ENCODE measurements at regions not wholly inside any gene's neighbourhood (a gene's known extent, or its start where the extent isn't known, plus 50 kb on each side); places are given as distances from the start of the nearest gene placed in this dataset.
"Not testable (repeated sequence)": the region's sequence is repeated elsewhere in the genome, so short reads cannot be mapped to it uniquely, and the experiment has no call there.

GRCh38 chr12:131322460-131322859 is 368.8 kb downstream of the ADGRD1 start:
- not testable (repeated sequence) for H3K27ac Mint-ChIP-seq; H3K36me3 Mint-ChIP-seq; ATAC-seq; DNase-seq (ENCODE audit: low spot score in 2 of 2)
- peaks cover 11 to 16% of the 10 kb centered on the region in 2 donors for H3K9me3 Mint-ChIP-seq

DNA sequence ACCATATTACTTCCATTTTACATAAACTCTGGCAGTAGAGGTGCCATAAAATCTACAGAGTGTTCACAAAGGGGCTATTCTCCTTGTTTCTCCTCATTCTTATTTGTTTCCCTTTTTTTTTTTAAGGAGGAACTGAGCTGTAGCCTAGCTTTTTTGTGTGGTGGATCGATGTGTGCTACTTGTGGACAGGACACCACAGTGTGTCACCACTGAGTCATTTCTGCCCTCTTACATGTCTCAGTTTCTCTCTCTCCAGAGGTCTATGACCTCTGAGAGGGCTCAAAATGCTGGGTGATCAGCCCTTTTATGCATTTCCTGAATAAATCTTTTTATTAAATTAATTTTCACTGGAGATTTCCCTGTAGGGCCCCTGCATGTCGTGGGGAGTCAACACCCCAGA is 370.2 kb downstream of the ADGRD1 start:
- ATAC-seq (peak in 1 of 2 donors; percentile 63), DNase-seq (ENCODE audit: low spot score in 2 of 2) (no peak)

DNA sequence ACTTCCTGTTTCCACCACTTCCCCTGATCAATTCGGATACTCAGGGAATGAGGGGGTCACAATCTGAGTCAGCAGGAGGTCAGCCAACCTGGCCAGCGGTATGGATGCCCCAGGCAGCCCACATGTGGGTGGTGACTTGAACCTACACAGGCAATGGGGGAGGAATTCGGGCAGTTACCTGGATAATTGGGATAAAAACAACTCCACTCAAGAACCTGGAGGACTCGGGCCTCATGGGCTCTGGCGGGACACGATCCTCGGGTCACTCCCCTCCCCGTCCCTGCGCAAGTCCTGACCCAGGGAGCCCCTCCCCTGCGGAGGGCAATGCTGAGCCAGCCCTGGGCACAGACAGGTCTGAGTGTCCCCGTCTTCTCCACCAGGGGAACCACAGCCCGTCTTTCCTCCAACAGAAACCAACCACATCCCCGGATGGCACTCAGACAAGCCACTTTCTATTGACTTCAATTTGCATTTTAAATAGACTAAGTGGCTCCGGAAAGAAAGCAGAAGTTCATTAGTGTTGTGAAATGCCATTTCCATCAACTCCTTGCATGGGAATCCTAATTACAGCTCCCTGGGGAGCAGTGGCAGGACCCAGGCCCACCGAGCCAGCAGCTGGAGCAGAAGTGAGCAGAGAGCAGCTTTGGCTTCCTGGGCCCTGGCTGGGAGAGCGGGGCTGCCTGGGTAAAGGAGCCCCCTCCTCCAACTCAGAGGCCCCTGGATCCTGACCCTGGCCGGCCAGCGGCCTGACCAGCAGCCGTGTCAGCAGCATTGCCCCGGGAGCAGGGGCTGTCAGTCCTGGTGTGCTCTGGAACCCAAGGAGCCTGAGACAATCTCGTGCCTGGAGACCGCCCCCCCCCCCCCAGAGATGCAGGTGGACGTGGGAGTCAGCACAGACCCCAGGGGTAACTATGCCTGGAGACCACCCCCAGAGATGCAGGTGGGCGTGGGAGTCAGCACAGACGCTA is 374.1 kb downstream of the ADGRD1 start:
- no peaks in the 10 kb centered on the region for H3K36me3 Mint-ChIP-seq
- H3K9me3 Mint-ChIP-seq = no peaks in the 10 kb centered on the region
- ATAC-seq = no peak
- DNase-seq (ENCODE audit: low spot score in 2 of 2) = peak in 1 of 2 donors; percentile 23
- H3K27ac Mint-ChIP-seq = no peak overlapping the region

More for the DNA sequence above, 370.2 kb downstream of the ADGRD1 start:
- peaks cover 0 to 6% of the 10 kb centered on the region in 2 donors for H3K36me3 Mint-ChIP-seq
- no peak overlapping the region for H3K27ac Mint-ChIP-seq
- H3K9me3 Mint-ChIP-seq = peaks cover 0 to 6% of the 10 kb centered on the region in 2 donors

DNA sequence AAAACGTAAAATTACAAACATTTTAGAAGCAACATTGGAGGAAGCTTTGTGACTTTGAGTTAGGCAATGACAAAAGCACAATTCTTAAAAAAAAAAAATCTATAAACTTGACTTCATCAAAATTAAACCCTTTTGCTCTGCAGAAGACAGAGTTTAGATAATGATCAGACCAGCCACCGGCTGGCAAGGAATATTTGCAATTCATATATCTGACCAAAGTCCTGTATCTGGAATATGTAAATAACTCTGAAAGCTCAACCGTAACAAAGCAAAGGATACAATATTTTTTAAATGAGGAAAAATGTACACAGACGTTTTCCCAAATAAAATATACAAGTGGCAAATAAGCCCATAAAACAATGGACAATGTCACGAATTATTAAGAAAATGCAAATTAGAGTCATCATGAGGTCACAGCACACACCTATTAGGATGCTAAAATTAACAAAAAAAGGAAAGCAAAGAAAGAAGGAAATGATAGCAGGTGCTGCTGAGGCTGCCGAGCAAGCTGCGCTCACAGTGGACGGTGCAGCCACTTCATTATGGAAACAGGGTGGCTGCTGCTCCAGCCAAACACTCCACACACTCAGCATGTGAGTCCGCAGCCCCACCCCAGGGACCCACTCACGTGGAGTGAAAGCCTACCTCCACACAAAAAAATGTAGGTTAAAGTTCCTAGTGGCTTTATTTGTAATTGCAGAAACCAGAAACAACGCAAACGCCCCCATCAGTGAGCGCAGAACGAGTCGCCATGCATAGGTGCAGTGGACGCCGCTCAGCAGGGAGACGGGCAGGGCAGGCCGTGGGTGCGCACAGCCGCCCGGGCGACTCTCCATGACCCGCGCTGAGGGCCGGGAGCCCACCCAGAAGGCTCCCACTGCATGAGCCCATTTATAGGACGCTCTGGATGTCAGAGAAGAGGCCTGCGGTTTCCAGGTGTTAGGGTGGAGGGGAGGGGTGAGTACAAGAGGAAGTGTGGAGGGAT is 375.4 kb downstream of the ADGRD1 start:
- not testable (repeated sequence) for H3K36me3 Mint-ChIP-seq, H3K27ac Mint-ChIP-seq, ATAC-seq, H3K9me3 Mint-ChIP-seq
- DNase-seq (ENCODE audit: low spot score in 2 of 2) = peak in 1 of 2 donors; percentile 16

DNA sequence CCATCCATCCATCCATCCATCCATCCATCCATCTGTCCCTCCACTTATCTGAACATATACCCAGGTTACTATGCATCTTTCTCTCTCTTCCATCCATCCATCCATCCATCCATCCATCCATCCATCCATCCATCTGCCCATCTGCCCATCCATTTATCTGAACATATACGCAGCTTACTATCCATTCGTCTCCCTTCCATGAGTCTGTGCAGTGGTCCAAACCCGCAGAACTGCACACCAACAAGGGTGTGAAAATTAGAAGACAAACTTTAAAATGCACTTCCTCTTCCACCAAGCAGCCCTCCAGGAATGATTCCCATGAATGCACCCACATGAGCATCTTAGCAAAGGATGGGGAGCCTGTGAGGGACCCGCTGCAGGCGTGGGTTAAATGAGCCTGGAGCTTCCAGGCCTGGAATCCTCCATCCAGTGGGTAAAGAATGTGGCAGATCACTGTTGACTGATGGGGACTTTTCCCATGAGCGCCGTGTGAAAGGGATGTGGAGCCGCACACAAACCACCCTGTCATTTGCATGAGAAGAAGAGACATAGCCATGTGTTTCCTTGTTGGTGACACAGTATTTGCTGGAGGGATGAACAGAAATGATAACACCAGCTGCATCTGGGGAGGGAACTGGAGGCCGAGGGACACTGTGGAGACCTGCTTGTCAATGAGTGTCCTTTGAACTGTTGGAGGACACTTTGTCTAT is 376.6 kb downstream of the ADGRD1 start:
- Mint-ChIP-seq H3K36me3 (no peaks in the 10 kb centered on the region), H3K9me3 (no peaks in the 10 kb centered on the region)
- no peak for ATAC-seq

DNA sequence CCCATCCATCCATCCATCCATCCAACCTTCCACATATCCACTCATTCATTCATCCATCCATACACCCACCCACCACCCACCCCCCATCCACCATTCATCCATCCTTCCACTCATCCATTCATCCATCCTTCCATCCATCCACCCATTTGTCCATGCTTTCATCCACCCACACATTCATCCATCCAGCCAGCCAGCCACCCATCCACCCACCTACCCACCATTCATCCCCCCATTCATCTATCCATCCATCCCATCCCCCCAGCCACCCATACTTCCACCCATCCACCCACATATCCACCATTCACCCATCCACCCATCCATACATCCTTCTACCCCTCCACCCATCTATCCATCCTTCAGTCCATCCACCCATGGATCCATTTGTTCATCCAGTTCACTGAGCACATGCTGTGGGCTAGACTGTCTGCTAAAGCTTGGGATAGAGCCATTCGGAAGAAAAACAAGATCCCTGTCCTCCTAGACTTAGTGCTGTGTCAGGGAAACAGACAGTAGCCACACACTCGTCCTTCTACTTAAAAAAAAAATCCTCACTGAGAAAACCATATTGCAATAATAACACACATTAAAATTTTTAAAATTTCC is 377.5 kb downstream of the ADGRD1 start:
- Mint-ChIP-seq H3K36me3 (no peaks in the 10 kb centered on the region), H3K27ac (no peak overlapping the region), H3K9me3 (no peaks in the 10 kb centered on the region)
- ATAC-seq (no peak), DNase-seq (ENCODE audit: low spot score in 2 of 2) (no peak)

More for the DNA sequence above, 376.6 kb downstream of the ADGRD1 start:
- H3K27ac Mint-ChIP-seq = no peak overlapping the region
- no peak for DNase-seq (ENCODE audit: low spot score in 2 of 2)

DNA sequence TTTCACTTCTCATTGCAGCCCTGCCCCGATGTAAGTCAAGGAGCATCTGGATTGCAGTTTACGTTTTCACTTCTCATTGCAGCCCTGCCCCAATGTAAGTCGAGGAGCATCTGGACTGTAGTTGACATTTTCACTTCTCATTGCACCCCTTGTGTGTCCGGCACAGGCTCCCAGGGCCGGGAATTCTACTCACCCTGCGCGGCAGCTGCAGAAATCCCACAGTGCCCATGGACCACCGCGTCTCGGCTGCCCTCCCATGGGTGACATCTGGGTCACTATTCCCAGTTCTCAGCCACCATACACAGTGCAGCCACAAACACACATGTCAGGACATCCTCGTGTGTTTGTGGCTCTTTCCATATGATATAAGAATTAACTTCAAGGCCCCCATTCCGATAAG is 378.5 kb downstream of the ADGRD1 start:
- Mint-ChIP-seq H3K27ac (no peak overlapping the region), H3K36me3 (no peaks in the 10 kb centered on the region), H3K9me3 (no peaks in the 10 kb centered on the region)
- DNase-seq (ENCODE audit: low spot score in 2 of 2) (no peak), ATAC-seq (no peak)

DNA sequence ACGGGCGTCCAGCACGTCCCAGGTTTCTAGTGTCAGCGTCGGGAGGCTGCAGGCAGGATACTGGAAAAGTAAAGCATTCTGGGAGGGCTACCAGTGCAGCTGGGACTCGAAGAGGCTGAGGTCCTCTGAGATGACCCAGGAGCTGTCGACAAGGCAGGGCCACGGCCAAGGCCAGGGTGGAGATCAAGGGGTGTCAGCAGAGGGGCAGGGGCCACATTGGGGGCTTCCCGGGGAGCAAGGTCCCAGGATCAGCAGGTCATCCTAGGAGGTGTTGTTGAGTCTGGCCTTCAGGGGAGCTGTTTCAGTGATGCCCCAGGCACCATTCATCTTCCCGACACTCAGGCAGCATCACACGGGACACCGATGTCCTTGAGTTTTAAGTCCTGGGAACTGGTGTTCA is 377.8 kb upstream of the SFSWAP start:
- Mint-ChIP-seq H3K36me3 (no peaks in the 10 kb centered on the region), H3K27ac (no peak overlapping the region), H3K9me3 (no peaks in the 10 kb centered on the region)
- ATAC-seq = no peak
- DNase-seq (ENCODE audit: low spot score in 2 of 2) = peak in 1 of 2 donors; percentile 31

DNA sequence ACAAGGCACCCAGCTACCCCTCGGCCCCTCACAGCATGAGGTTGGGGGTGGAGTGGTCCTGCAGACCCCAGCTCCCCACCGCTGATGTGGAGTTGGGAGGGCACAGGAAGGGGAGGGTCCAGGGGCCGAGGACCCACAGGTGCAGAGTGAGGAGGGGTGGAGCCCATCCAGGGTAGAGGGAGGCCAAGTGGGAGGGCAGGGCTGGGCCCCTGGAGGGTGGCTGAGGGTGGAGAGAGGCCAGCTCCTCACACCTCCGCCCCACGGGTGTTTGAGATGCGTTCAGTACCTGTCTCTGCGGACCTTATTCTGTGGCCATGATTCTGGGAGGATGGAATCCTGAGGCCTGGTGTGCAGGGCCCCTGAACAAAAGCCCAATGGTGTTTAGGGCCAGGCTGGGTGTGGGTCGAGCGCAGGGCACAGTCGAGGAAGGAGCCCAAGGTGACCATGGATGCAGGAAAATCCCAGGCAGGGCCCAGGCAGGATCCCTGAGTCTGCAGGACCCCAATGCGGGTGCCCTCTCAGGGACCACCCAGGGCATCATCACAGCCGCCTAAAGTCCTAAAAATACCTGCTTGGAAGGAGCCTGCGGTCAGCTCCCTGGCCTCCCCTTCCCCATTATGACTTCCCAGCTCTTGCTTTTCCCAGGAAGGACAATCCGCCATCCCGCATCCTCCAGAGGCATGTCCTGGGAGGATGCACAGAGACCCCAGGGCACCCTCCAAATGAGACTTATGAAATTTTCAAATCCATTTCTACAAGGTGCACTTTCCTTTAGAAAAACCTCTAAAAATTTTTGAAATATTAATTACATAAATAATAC is 377.1 kb upstream of the SFSWAP start:
- peak in 1 of 2 donors; percentile 37 for DNase-seq (ENCODE audit: low spot score in 2 of 2)
- ATAC-seq = no peak
- Mint-ChIP-seq H3K36me3 (no peaks in the 10 kb centered on the region), H3K27ac (no peak overlapping the region), H3K9me3 (no peaks in the 10 kb centered on the region)

DNA sequence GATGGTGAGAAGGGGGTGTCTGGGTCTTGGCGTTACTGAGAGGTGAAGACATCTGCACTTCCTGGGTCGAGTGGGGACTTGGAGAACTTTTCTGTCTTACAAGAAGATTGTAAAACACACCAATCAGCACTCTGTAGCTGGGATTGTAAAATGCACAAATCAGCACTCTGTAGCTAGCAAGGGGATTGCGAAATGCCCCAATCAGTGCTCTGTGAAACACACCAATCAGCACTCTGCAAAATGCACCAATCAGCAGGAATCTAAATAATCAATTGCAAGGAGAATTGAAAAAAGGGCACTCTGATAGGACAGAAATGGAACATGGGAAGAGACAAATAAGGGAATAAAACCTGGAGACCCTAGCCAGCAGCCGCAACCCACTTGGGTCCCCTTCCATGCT is 376.1 kb upstream of the SFSWAP start:
- DNase-seq (ENCODE audit: low spot score in 2 of 2) = peak in 1 of 2 donors; percentile 14
- no peaks in the 10 kb centered on the region for H3K36me3 Mint-ChIP-seq
- H3K27ac Mint-ChIP-seq = no peak overlapping the region
- ATAC-seq = no peak
- no peaks in the 10 kb centered on the region for H3K9me3 Mint-ChIP-seq

- H3K36me3 Mint-ChIP-seq = no peaks in the 10 kb centered on the region
- peak in 1 of 2 donors; percentile 13 for DNase-seq (ENCODE audit: low spot score in 2 of 2)
- no peak overlapping the region for H3K27ac Mint-ChIP-seq
- no peak for ATAC-seq
- H3K9me3 Mint-ChIP-seq = no peaks in the 10 kb centered on the region
Measured at GRCh38 chr12:131335456-131335855, 375.4 kb upstream of the SFSWAP start.

GRCh38 chr12:131337861-131338260 is 373.0 kb upstream of the SFSWAP start:
- H3K36me3 Mint-ChIP-seq, ATAC-seq, H3K9me3 Mint-ChIP-seq, H3K27ac Mint-ChIP-seq: not testable (repeated sequence)
- peak in 1 of 2 donors; percentile 23 for DNase-seq (ENCODE audit: low spot score in 2 of 2)

DNA sequence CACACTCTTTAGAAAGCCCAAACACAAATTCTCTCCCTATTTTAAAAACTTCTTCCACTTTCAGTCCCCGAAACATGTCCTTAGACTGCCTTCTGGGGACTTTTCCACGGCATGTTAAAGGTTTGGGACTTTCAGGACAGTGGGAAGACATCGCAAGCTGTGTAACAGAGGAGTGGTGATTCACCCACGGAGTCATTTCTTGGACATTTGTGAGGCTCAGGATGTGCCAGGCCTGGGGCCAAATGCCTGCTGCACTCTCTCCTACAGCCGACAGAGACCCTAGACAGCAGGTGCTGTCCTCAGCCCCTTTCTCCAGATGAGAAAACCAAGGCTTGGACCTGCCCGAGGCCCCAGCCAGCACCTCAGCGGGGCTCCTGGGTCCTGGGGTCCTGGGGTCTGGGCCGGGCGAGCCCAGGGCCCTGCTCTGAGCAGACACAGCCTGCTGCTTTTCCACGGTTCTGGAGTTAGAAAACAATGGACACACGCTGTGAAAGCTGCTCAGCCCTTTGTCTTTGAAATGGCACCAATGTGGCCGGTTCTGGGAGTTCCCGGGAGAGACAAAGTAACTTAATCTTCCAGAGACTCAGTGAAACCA is 370.2 kb upstream of the SFSWAP start:
- ATAC-seq = no peak
- H3K9me3 Mint-ChIP-seq = no peaks in the 10 kb centered on the region

DNA sequence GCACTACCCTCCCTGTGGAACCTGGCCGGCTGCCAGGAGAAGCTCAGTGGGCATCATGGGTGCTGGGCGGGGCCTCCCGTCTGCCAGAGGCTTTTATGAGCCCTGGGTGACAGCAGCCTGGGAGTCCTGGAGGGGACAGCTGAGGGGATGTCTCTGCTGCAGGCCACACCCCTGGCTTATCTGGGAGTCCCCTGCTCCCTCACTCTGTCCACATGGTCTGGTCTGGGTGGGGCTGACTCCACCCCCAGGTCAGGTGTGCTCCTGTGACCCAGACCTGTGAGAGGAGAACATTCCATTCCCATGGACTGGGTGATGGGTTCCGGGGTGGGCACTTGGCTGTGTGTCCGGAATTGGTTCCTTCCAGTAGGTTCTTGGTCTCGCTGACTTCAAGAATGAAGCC is 369.3 kb upstream of the SFSWAP start:
- H3K36me3 Mint-ChIP-seq; ATAC-seq; H3K27ac Mint-ChIP-seq; DNase-seq (ENCODE audit: low spot score in 2 of 2); H3K9me3 Mint-ChIP-seq: not testable (repeated sequence)

More for the DNA sequence above, 370.2 kb upstream of the SFSWAP start:
- Mint-ChIP-seq H3K27ac (no peak overlapping the region), H3K36me3 (no peaks in the 10 kb centered on the region)
- no peak for DNase-seq (ENCODE audit: low spot score in 2 of 2)

DNA sequence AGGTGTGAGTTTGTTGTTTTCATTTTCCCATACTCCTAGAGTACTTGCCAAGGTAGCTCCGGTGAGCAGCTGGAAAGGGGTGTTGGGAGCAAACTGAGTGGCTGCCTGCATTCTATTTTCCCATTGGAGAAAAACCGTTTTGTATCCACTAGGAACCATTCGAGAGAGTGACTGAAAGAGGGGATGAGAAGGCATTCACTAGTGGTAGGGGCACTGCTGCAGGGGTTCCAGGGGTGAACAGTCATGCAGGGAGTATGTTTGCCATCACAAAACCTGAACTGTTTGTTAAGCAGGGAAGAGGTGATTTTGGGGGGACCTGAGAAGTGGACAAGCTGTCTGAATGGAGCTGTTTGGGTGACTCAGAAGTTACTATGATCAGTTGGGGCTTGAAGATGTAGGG is 367.5 kb upstream of the SFSWAP start:
- DNase-seq (ENCODE audit: low spot score in 2 of 2); H3K36me3 Mint-ChIP-seq; H3K27ac Mint-ChIP-seq; H3K9me3 Mint-ChIP-seq; ATAC-seq: not testable (repeated sequence)
